Suprapubic skin (tissue), 4 donors: ENCODE measurements at regions not wholly inside any gene's neighbourhood (a gene's known extent, or its start where the extent isn't known, plus 50 kb on each side); places are given as distances from the start of the nearest gene placed in this dataset.

ENCODE experiments used
- EP300 ChIP-seq: sonication (generic); formaldehyde crosslinking; IDR thresholded peaks from one replicate; pipeline ENCODE4 v1.6.1; 2017; ENCODE audit warnings: antibody characterized with exemption
- POLR2A ChIP-seq, 2 donors: fragments of 450-650 bp; IDR thresholded peaks; one replicate each; pipeline ENCODE4 v1.6.1; 2017; ENCODE audit warnings: antibody characterized with exemption in 2 of 2, mild to moderate bottlenecking in 2 of 2, moderate library complexity in 2 of 2
- POLR2AphosphoS5 ChIP-seq, 3 donors: sonication (generic); formaldehyde crosslinking; IDR thresholded peaks; one replicate each; pipeline ENCODE4 v1.6.1; 2017; ENCODE audit warnings: antibody characterized with exemption in 3 of 3
- TF ChIP-seq, protein P1 (sequence below), 2 donors: fragments of 200-600 bp in 1 of 2; fragments of 450-650 bp in 1 of 2; sonication (generic) in 1 of 2; IDR thresholded peaks; one replicate each; pipeline ENCODE4 v1.5.1; 2016 to 2019; ENCODE audit warnings: antibody characterized with exemption in 2 of 2, mild to moderate bottlenecking in 1 of 2, moderate library complexity in 1 of 2

DNA sequence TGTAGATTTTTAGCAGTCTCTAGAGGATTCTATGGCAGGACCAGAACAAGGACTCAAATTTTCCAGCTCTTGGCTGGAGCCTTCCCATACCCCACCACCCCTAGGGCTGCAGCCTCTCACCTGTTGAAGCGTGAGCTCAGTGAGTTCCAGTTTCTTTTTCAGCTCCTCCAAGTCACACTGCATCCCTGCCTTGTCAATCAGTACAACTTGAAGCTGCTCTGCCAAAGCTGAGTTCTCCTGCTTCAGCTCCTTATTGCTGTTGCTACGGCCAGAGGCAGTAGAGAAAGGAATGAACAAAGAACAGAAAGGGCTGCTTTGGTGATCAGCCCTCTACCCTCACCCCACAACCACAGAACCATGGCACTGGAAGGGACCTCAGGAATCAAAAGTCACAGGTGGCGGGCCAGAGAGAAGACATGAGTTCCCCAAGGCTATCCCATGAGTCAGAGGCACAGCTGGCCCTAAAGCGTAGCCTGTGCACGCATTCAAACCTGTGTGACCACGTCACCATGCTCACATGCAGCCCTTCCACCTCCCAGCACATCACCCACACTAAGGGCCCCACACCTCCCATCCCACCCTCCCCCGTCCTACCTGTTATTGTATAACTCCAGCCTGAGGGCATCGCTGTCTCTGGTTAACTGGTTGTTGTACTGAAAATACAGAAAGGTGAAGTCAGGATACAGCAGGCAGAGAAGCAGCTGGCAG, 83.3 kb upstream of the C2CD4B start:
- no peak for TF ChIP-seq POLR2A (IDR thresholded peaks at IDR 0.05)
- TF ChIP-seq, protein P1, sequence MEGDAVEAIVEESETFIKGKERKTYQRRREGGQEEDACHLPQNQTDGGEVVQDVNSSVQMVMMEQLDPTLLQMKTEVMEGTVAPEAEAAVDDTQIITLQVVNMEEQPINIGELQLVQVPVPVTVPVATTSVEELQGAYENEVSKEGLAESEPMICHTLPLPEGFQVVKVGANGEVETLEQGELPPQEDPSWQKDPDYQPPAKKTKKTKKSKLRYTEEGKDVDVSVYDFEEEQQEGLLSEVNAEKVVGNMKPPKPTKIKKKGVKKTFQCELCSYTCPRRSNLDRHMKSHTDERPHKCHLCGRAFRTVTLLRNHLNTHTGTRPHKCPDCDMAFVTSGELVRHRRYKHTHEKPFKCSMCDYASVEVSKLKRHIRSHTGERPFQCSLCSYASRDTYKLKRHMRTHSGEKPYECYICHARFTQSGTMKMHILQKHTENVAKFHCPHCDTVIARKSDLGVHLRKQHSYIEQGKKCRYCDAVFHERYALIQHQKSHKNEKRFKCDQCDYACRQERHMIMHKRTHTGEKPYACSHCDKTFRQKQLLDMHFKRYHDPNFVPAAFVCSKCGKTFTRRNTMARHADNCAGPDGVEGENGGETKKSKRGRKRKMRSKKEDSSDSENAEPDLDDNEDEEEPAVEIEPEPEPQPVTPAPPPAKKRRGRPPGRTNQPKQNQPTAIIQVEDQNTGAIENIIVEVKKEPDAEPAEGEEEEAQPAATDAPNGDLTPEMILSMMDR (IDR thresholded peaks at IDR 0.05), result no peak
- TF ChIP-seq EP300, result no peak
- TF ChIP-seq POLR2AphosphoS5 (IDR thresholded peaks at IDR 0.05), result no peak
